Activated CD8-positive, alpha-beta T cell treated with anti-CD3 and anti-CD28 coated beads for 36 hours (primary cell): ENCODE measurements at regions not wholly inside any gene's neighbourhood (a gene's known extent, or its start where the extent isn't known, plus 50 kb on each side); places are given as distances from the start of the nearest gene placed in this dataset.
A peak's percentile ranks its signal among the peaks of the same experiment; 100 is the strongest.

Experiments used
- ATAC-seq: fragments of 200-7000 bp; cut with Tn5 transposase; one replicate; pipeline ENCODE4 v1.10.0; 2021; ENCODE audit warnings: mild to moderate bottlenecking, moderate library complexity
- CTCF ChIA-PET: fragments of 350-600 bp; sonication (Branson Sonifier 250); formaldehyde crosslinking; loops from one replicate; lab custom pipeline; 2021; ENCODE audit warnings: antibody characterized with exemption; lab: Charles Lee
- POLR2A ChIA-PET: fragments of 350-600 bp; sonication (Branson Sonifier 250); formaldehyde crosslinking; loops from one replicate; lab custom pipeline; 2021; ENCODE audit warnings: antibody characterized with exemption; lab: Charles Lee
- DNase-seq: peaks from one replicate; pipeline ENCODE4 v3.0.0-alpha.2; 2020
- H3K27ac Mint-ChIP-seq: one replicate; pipeline ENCODE4 v1.8.0; 2021; ENCODE audit warnings: mild to moderate bottlenecking, mixed read lengths
- H3K27me3 Mint-ChIP-seq: one replicate; pipeline ENCODE4 v1.8.0; 2021; ENCODE audit warnings: mixed read lengths
- H3K36me3 Mint-ChIP-seq: one replicate; pipeline ENCODE4 v1.8.0; 2021; ENCODE audit warnings: low read depth, mixed read lengths
- H3K4me1 Mint-ChIP-seq: one replicate; pipeline ENCODE4 v1.8.0; 2021; ENCODE audit warnings: low read depth, mixed read lengths
- H3K4me3 Mint-ChIP-seq: one replicate; pipeline ENCODE4 v1.8.0; 2021; ENCODE audit warnings: mild to moderate bottlenecking, moderate library complexity, mixed read lengths
- H3K9me3 Mint-ChIP-seq: one replicate; pipeline ENCODE4 v1.8.0; 2021; ENCODE audit warnings: mixed read lengths
- CTCF ChIP-seq: fragments of 200-600 bp; IDR thresholded peaks from one replicate; pipeline ENCODE4 v1.8.0; 2022; ENCODE audit warnings: antibody characterized with exemption, mild to moderate bottlenecking
- intact Hi-C: fragments of 100-400 bp; cut with micrococcal nuclease; formaldehyde crosslinking; loops from one replicate; pipeline ENCODE4 v1.10.0; 2022

- no peaks in the 10 kb centered on the region for H3K27me3 Mint-ChIP-seq
- no peak for TF ChIP-seq CTCF
- ChIA-PET POLR2A (no interaction called here), CTCF (no interaction called here)
- peaks cover 10% of the 10 kb centered on the region for H3K4me1 Mint-ChIP-seq
- no peaks in the 10 kb centered on the region for H3K9me3 Mint-ChIP-seq
- no peaks in the 10 kb centered on the region for H3K36me3 Mint-ChIP-seq
- H3K27ac Mint-ChIP-seq: no peak overlapping the region
- H3K4me3 Mint-ChIP-seq: no peak overlapping the region
- intact Hi-C loops: no loop called here
- ATAC-seq (no peak), DNase-seq (no peak)
Measured at GRCh38 chr14:97630249-97630648, 833.1 kb downstream of the VRK1 start.

GRCh38 chr14:97633131-97633738 lies 836.1 kb downstream of the VRK1 start:
- ATAC-seq: no peak

GRCh38 chr14:97634751-97635150 lies 837.6 kb downstream of the VRK1 start:
- DNase-seq: peak; percentile 58
- POLR2A ChIA-PET: no interaction called here
- ATAC-seq: peak; percentile 42
- no peaks in the 10 kb centered on the region for H3K36me3 Mint-ChIP-seq
- TF ChIP-seq CTCF: no peak
- H3K4me3 Mint-ChIP-seq: peak overlapping the region; percentile 74
- no peaks in the 10 kb centered on the region for H3K9me3 Mint-ChIP-seq
- H3K27me3 Mint-ChIP-seq: no peaks in the 10 kb centered on the region
- peak overlapping the region; percentile 82 for H3K27ac Mint-ChIP-seq
- intact Hi-C loops: no loop called here
- CTCF ChIA-PET: interaction anchor here (1.2 kb wide), 1 partner anchor 9 kb away, joined by 4 read pairs; no protein-coding TSS in a partner anchor
- H3K4me1 Mint-ChIP-seq: peaks cover 33% of the 10 kb centered on the region

More at GRCh38 chr14:97633131-97633738, 836.1 kb downstream of the VRK1 start:
- POLR2A ChIA-PET: no interaction called here
- H3K27ac Mint-ChIP-seq: no peak overlapping the region
- H3K4me3 Mint-ChIP-seq: no peak overlapping the region
- no peaks in the 10 kb centered on the region for H3K36me3 Mint-ChIP-seq
- CTCF ChIA-PET: no interaction called here
- TF ChIP-seq CTCF: no peak
- intact Hi-C loops: no loop called here
- no peaks in the 10 kb centered on the region for H3K27me3 Mint-ChIP-seq
- no peaks in the 10 kb centered on the region for H3K9me3 Mint-ChIP-seq
- DNase-seq: no peak
- peaks cover 24% of the 10 kb centered on the region for H3K4me1 Mint-ChIP-seq

- Mint-ChIP-seq H3K27ac (peak overlapping the region; percentile 39), H3K36me3 (no peaks in the 10 kb centered on the region), H3K27me3 (no peaks in the 10 kb centered on the region), H3K4me3 (no peak overlapping the region), H3K4me1 (peaks cover 49% of the 10 kb centered on the region), H3K9me3 (no peaks in the 10 kb centered on the region)
- DNase-seq: no peak
- no peak for ATAC-seq
- ChIA-PET CTCF (no interaction called here), POLR2A (interaction anchor here (1.6 kb wide), 1 partner anchor 14 kb away, joined by 3 read pairs; no protein-coding TSS in a partner anchor)
- TF ChIP-seq CTCF: no peak
- intact Hi-C loops: no loop called here
Measured at GRCh38 chr14:97638864-97639263, 841.7 kb downstream of the VRK1 start.

- Mint-ChIP-seq H3K27ac (no peak overlapping the region), H3K4me1 (peaks cover 40% of the 10 kb centered on the region), H3K4me3 (no peak overlapping the region), H3K36me3 (no peaks in the 10 kb centered on the region), H3K27me3 (no peaks in the 10 kb centered on the region), H3K9me3 (no peaks in the 10 kb centered on the region)
- intact Hi-C loops: no loop called here
- ChIA-PET POLR2A (interaction anchor here (1.6 kb wide), 1 partner anchor 15 kb away, joined by 3 read pairs; no protein-coding TSS in a partner anchor), CTCF (no interaction called here)
- no peak for DNase-seq
- ATAC-seq: no peak
- no peak for TF ChIP-seq CTCF
Measured at GRCh38 chr14:97640031-97640430, 842.8 kb downstream of the VRK1 start.
